ENCODE measurements at regions not wholly inside any gene's neighbourhood (a gene's known extent, or its start where the extent isn't known, plus 50 kb on each side); places are given as distances from the start of the nearest gene placed in this dataset.
"Not testable (repeated sequence)": the region's sequence is repeated elsewhere in the genome, so short reads cannot be mapped to it uniquely, and the experiment has no call there.

GRCh38 chr20:29443206-29443781 lies 1814.2 kb upstream of the DEFB115 start:
- POLR2A ChIA-PET = not testable (repeated sequence)
- CTCF ChIA-PET = interaction anchor here (0.8 to 1.2 kb wide), 2 partner anchors 11 to 1868 kb away, joined by 3 read pairs; no protein-coding TSS in a partner anchor

GRCh38 chr20:29443819-29444218 lies 1813.6 kb upstream of the DEFB115 start:
- CTCF ChIA-PET = interaction anchor here (0.8 to 1.2 kb wide), 2 partner anchors 11 to 1868 kb away, joined by 3 read pairs; no protein-coding TSS in a partner anchor
- DNase-seq (ENCODE audit: extremely low spot score) = no peak
- TF ChIP-seq, protein P1, sequence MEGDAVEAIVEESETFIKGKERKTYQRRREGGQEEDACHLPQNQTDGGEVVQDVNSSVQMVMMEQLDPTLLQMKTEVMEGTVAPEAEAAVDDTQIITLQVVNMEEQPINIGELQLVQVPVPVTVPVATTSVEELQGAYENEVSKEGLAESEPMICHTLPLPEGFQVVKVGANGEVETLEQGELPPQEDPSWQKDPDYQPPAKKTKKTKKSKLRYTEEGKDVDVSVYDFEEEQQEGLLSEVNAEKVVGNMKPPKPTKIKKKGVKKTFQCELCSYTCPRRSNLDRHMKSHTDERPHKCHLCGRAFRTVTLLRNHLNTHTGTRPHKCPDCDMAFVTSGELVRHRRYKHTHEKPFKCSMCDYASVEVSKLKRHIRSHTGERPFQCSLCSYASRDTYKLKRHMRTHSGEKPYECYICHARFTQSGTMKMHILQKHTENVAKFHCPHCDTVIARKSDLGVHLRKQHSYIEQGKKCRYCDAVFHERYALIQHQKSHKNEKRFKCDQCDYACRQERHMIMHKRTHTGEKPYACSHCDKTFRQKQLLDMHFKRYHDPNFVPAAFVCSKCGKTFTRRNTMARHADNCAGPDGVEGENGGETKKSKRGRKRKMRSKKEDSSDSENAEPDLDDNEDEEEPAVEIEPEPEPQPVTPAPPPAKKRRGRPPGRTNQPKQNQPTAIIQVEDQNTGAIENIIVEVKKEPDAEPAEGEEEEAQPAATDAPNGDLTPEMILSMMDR (IDR thresholded peaks at IDR 0.05; ENCODE audit: control extremely low read depth, extremely low read depth, low read depth, missing control alignments) = no peak
- POLR2A ChIA-PET = no interaction called here

More at GRCh38 chr20:29443206-29443781, 1814.2 kb upstream of the DEFB115 start:
- TF ChIP-seq, protein P1 (IDR thresholded peaks at IDR 0.05; ENCODE audit: control extremely low read depth, extremely low read depth, low read depth, missing control alignments) = peak; percentile 64
- not testable (repeated sequence) for DNase-seq (ENCODE audit: extremely low spot score)

DNA sequence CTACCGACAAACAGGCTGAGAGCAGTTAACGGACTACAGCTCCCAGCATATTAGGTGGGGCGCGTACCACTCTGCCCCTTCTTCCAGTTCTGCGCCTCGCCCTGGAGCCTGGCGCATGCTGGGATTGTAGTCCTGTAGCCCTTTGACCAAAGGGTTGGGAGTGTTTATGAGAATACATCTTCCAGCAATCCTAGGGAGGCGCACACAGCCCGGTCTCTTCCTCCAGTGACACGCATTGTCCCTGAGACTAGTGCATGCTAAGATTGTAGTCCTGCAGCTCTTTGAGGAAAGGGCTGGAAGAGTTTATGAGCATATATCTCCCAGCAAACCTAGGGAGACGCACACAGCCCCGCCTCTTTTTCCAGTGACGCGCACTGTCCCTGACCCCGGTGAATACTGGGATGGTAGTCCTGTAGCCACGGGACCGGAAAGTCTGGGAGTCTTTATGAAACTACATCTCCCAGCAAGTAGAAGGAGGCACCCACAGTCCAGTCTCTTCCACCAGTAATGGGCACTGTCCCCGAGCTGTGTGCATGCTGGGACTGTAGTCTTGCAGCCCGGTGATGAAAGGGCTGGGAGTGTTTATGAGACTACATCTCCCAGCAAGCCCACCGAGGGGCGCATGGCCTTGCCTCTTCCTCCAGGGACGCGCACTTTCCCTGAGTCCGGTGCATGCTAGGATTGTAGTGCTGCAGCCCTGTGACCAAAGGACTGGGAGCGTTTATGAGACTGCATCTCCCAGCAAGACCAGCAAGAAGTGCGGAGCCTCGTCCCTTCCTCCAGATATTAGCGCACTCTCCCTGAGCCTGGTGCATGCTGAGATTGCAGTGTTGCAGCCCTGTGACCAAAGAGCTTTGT lies 1812.2 kb upstream of the DEFB115 start:
- DNase-seq (ENCODE audit: extremely low spot score); POLR2A ChIA-PET: not testable (repeated sequence)
- CTCF ChIA-PET = interaction anchor here (1.0 to 2.0 kb wide), 2 partner anchors 12 to 1815 kb away, joined by 3 to 6 read pairs; no protein-coding TSS in a partner anchor

- CTCF ChIA-PET; DNase-seq (ENCODE audit: extremely low spot score); POLR2A ChIA-PET: not testable (repeated sequence)
Observed at GRCh38 chr20:29447517-29448484, 1809.7 kb upstream of the DEFB115 start.

- TF ChIP-seq, protein P1 (IDR thresholded peaks at IDR 0.05; ENCODE audit: control extremely low read depth, extremely low read depth, low read depth, missing control alignments) = no peak
- no peak for DNase-seq (ENCODE audit: extremely low spot score)
- POLR2A ChIA-PET = no interaction called here
- CTCF ChIA-PET = no interaction called here
Observed at GRCh38 chr20:29448806-29449470, 1808.5 kb upstream of the DEFB115 start.

DNA sequence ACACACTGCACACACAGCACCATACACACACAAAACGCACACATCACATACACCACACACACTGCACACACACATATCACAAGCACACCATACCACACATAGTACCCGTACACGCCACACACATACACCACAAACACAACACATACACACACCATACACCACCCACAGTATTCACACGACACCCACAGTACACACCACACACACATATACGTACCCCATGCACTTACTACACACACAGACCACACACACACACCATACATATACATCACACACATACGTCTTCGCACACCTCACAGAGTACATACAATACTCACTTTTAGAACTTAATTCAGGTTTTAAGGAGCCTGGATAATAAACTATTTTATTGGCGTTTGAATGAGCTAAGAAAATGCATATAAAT lies 1805.3 kb upstream of the DEFB115 start:
- TF ChIP-seq, protein P1 (IDR thresholded peaks at IDR 0.05; ENCODE audit: control extremely low read depth, extremely low read depth, low read depth, missing control alignments) = no peak
- POLR2A ChIA-PET = no interaction called here
- DNase-seq (ENCODE audit: extremely low spot score) = no peak
- CTCF ChIA-PET = no interaction called here

GRCh38 chr20:29456987-29457693 lies 1800.3 kb upstream of the DEFB115 start:
- POLR2A ChIA-PET; DNase-seq (ENCODE audit: extremely low spot score): not testable (repeated sequence)
- CTCF ChIA-PET = interaction anchor here (1.1 kb wide), 1 partner anchor 11 kb away, joined by 3 read pairs; no protein-coding TSS in a partner anchor
